ENCODE measurements at regions not wholly inside any gene's neighbourhood (a gene's known extent, or its start where the extent isn't known, plus 50 kb on each side); places are given as distances from the start of the nearest gene placed in this dataset.

GRCh38 chr1:98294127-98294526 is 367.4 kb upstream of the SNX7 start:
- H3K4me3 ChIP-seq (ENCODE audit: low read depth, low read length): no peak overlapping the region
- ChIA-PET POLR2A (no interaction called here), CTCF (no interaction called here)
- no peak for TF ChIP-seq ZNF10 (tag by site-specific recombination; IDR thresholded peaks at IDR 0.05)
- no peak for TF ChIP-seq ZBTB7A (tag by site-specific recombination; IDR thresholded peaks at IDR 0.05; ENCODE audit: low read depth)
- TF ChIP-seq ZNF335 (tag by site-specific recombination; conservative IDR thresholded peaks at IDR 0.05): no peak
- TF ChIP-seq ZNF184 (tag by site-specific recombination; IDR thresholded peaks at IDR 0.05): no peak
- TF ChIP-seq ZNF114 (tag by site-specific recombination; IDR thresholded peaks at IDR 0.05): no peak
- no peak for TF ChIP-seq EGR2 (tag by site-specific recombination; IDR thresholded peaks at IDR 0.05; ENCODE audit: low read depth)
- no peak for TF ChIP-seq ZBTB48 (tag by site-specific recombination; IDR thresholded peaks at IDR 0.05)
- TF ChIP-seq ZNF155 (tag by site-specific recombination; IDR thresholded peaks at IDR 0.05): no peak
- no peak for TF ChIP-seq KLF1 (tag by site-specific recombination; IDR thresholded peaks at IDR 0.05)
- TF ChIP-seq ZNF600 (tag by site-specific recombination; IDR thresholded peaks at IDR 0.05): no peak
- TF ChIP-seq ZBTB8A (tag by site-specific recombination; IDR thresholded peaks at IDR 0.05): no peak
- TF ChIP-seq OVOL3 (tag by site-specific recombination; IDR thresholded peaks at IDR 0.05): no peak
- TF ChIP-seq, protein P1, sequence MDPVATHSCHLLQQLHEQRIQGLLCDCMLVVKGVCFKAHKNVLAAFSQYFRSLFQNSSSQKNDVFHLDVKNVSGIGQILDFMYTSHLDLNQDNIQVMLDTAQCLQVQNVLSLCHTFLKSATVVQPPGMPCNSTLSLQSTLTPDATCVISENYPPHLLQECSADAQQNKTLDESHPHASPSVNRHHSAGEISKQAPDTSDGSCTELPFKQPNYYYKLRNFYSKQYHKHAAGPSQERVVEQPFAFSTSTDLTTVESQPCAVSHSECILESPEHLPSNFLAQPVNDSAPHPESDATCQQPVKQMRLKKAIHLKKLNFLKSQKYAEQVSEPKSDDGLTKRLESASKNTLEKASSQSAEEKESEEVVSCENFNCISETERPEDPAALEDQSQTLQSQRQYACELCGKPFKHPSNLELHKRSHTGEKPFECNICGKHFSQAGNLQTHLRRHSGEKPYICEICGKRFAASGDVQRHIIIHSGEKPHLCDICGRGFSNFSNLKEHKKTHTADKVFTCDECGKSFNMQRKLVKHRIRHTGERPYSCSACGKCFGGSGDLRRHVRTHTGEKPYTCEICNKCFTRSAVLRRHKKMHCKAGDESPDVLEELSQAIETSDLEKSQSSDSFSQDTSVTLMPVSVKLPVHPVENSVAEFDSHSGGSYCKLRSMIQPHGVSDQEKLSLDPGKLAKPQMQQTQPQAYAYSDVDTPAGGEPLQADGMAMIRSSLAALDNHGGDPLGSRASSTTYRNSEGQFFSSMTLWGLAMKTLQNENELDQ (tag by site-specific recombination; IDR thresholded peaks at IDR 0.05; ENCODE audit: low read depth): no peak
- TF ChIP-seq, protein P2, sequence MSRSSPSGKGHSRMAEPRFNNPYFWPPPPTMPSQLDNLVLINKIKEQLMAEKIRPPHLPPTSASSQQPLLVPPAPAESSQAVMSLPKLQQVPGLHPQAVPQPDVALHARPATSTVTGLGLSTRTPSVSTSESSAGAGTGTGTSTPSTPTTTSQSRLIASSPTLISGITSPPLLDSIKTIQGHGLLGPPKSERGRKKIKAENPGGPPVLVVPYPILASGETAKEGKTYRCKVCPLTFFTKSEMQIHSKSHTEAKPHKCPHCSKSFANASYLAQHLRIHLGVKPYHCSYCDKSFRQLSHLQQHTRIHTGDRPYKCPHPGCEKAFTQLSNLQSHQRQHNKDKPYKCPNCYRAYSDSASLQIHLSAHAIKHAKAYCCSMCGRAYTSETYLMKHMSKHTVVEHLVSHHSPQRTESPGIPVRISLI (tag by site-specific recombination; IDR thresholded peaks at IDR 0.05): no peak
- TF ChIP-seq ZNF654 (tag by site-specific recombination; IDR thresholded peaks at IDR 0.05; ENCODE audit: low read depth): no peak
- no peak for TF ChIP-seq ZNF830 (tag by site-specific recombination; IDR thresholded peaks at IDR 0.05; ENCODE audit: low read depth)
- no peak for TF ChIP-seq PRDM1 (tag by site-specific recombination; IDR thresholded peaks at IDR 0.05)
- H3K9me3 ChIP-seq (ENCODE audit: control insufficient read depth, insufficient read depth, low read depth, low read length): no peaks in the 10 kb centered on the region; the same call in 1 of the 2 replicates
- H3K36me3 ChIP-seq (ENCODE audit: control insufficient read depth in 2 of 2, insufficient read depth in 1 of 2, low read length in 2 of 2): no peaks in the 10 kb centered on the region
- H3K4me1 ChIP-seq (ENCODE audit: control insufficient read depth, insufficient read depth, low read length): no peaks in the 10 kb centered on the region
- H3K27ac ChIP-seq (ENCODE audit: extremely low read depth, low read depth, low read length): no peak overlapping the region

- Histone ChIP-seq H3K36me3 (ENCODE audit: control insufficient read depth in 2 of 2, insufficient read depth in 1 of 2, low read length in 2 of 2) (no peaks in the 10 kb centered on the region), H3K9me3 (ENCODE audit: control insufficient read depth, insufficient read depth, low read depth, low read length) (no peaks in the 10 kb centered on the region; the same call in 1 of the 2 replicates), H3K4me3 (ENCODE audit: low read depth, low read length) (no peak overlapping the region), H3K4me1 (ENCODE audit: control insufficient read depth, insufficient read depth, low read length) (no peaks in the 10 kb centered on the region), H3K27ac (ENCODE audit: extremely low read depth, low read depth, low read length) (no peak overlapping the region)
- ChIA-PET POLR2A (no interaction called here), CTCF (no interaction called here)
- TF ChIP-seq ZSCAN18 (tag by site-specific recombination; IDR thresholded peaks at IDR 0.05) (no peak), ZBTB20 (tag by site-specific recombination; IDR thresholded peaks at IDR 0.05) (no peak), ZNF449 (tag by site-specific recombination; IDR thresholded peaks at IDR 0.05) (no peak)
Observed at GRCh38 chr1:98292994-98293393, 368.5 kb upstream of the SNX7 start.
